Muscle layer of duodenum (tissue), 2 donors: ENCODE measurements at regions not wholly inside any gene's neighbourhood (a gene's known extent, or its start where the extent isn't known, plus 50 kb on each side); places are given as distances from the start of the nearest gene placed in this dataset.

ENCODE experiments used
- H3K27ac ChIP-seq: one replicate; pipeline ENCODE4 v1.7.0; 2013; ENCODE audit warnings: mild to moderate bottlenecking, low read length
- H3K27me3 ChIP-seq: one replicate; pipeline ENCODE4 v1.7.0; 2013; ENCODE audit warnings: low read depth, mild to moderate bottlenecking, control low read depth, low read length
- H3K36me3 ChIP-seq, 2 donors: one replicate each; pipeline ENCODE4 v1.7.0; 2013; ENCODE audit warnings: low read length in 2 of 2, control low read depth in 1 of 2, mild to moderate bottlenecking in 1 of 2; ENCODE audit not compliant: insufficient read depth in 2 of 2, control insufficient read depth in 1 of 2
- H3K4me1 ChIP-seq, 2 donors: one replicate each; pipeline ENCODE4 v1.7.0; 2013; ENCODE audit warnings: low read length in 2 of 2, mild to moderate bottlenecking in 2 of 2, control low read depth in 1 of 2, moderate library complexity in 1 of 2; ENCODE audit not compliant: insufficient read depth in 2 of 2, control insufficient read depth in 1 of 2
- H3K4me3 ChIP-seq, 2 donors: one replicate each; pipeline ENCODE4 v1.7.0; 2013; ENCODE audit warnings: low read length in 2 of 2, low read depth in 1 of 2, mild to moderate bottlenecking in 1 of 2
- H3K9me3 ChIP-seq, 2 donors: one replicate each; pipeline ENCODE4 v1.7.0; 2013; ENCODE audit warnings: low read length in 2 of 2, control low read depth in 1 of 2, mild to moderate bottlenecking in 1 of 2; ENCODE audit not compliant: control insufficient read depth in 1 of 2
- donor health status: healthy.

GRCh38 chr6:132068766-132069165 lies 117.6 kb upstream of the CCN2 start:
- H3K4me3 ChIP-seq = no peak overlapping the region
- H3K27me3 ChIP-seq = no peaks in the 10 kb centered on the region
- H3K36me3 ChIP-seq = no peaks in the 10 kb centered on the region
- H3K27ac ChIP-seq = no peak overlapping the region
- peaks cover 0 to 3% of the 10 kb centered on the region in 2 donors for H3K4me1 ChIP-seq
- H3K9me3 ChIP-seq = no peaks in the 10 kb centered on the region

- H3K36me3 ChIP-seq = no peaks in the 10 kb centered on the region
- H3K27me3 ChIP-seq = no peaks in the 10 kb centered on the region
- H3K27ac ChIP-seq = no peak overlapping the region
- peaks cover 4 to 8% of the 10 kb centered on the region in 2 donors for H3K4me1 ChIP-seq
- no peak overlapping the region for H3K4me3 ChIP-seq
- H3K9me3 ChIP-seq = no peaks in the 10 kb centered on the region
These were observed 116.1 kb upstream of the CCN2 start for GRCh38 chr6:132067286-132067685.

DNA sequence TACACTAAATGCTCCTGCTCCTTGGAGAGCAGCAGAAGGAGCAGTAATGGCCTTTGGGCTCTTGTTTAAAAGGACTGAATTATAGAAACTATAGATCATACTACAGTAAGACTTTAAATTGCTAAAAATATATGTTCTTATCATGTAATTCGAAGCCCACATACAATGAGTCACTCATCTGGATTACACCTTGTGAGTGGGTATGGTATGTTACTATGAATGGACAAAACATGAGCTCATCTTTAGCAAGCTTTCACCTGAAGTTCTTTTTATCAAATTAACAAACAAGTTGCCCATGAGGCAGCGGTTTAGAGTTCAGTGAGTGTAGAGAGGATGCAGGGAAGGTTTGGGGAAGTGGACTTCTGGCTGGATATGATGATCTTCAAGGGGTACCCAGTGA lies 114.4 kb upstream of the CCN2 start:
- no peaks in the 10 kb centered on the region for H3K9me3 ChIP-seq
- no peaks in the 10 kb centered on the region for H3K27me3 ChIP-seq
- H3K36me3 ChIP-seq = no peaks in the 10 kb centered on the region
- no peak overlapping the region for H3K27ac ChIP-seq
- peaks cover 4 to 8% of the 10 kb centered on the region in 2 donors for H3K4me1 ChIP-seq
- no peak overlapping the region for H3K4me3 ChIP-seq

DNA sequence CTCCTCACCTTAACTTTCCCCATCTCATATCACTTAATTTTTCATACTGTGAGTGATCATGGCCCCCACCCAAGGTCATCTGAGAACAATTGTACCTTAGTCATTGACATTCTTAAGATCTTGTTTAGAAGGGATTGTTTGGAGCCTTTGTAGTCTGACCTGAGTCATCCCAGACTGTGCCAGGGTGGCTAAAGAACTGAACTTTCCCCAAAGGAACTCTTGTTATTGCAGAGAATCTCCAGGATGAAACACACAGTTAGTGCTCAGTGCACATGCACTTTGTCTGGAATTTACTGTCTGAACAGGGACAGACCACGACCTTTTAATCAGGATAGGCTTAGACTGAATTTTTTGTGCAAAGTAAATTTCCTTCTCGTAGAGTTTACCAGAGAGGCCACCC lies 112.6 kb upstream of the CCN2 start:
- Histone ChIP-seq H3K9me3 (no peaks in the 10 kb centered on the region), H3K27ac (no peak overlapping the region), H3K4me1 (peaks cover 4 to 8% of the 10 kb centered on the region in 2 donors), H3K36me3 (no peaks in the 10 kb centered on the region), H3K4me3 (no peak overlapping the region), H3K27me3 (no peaks in the 10 kb centered on the region)

- Histone ChIP-seq H3K4me1 (peaks cover 4 to 8% of the 10 kb centered on the region in 2 donors), H3K27ac (no peak overlapping the region), H3K27me3 (no peaks in the 10 kb centered on the region), H3K4me3 (no peak overlapping the region), H3K9me3 (no peaks in the 10 kb centered on the region), H3K36me3 (no peaks in the 10 kb centered on the region)
These were observed 112.0 kb upstream of the CCN2 start for GRCh38 chr6:132063204-132063603.

GRCh38 chr6:132062626-132063025 lies 111.5 kb upstream of the CCN2 start:
- no peak overlapping the region for H3K4me3 ChIP-seq
- no peaks in the 10 kb centered on the region for H3K36me3 ChIP-seq
- peaks cover 4 to 8% of the 10 kb centered on the region in 2 donors for H3K4me1 ChIP-seq
- H3K27me3 ChIP-seq = no peaks in the 10 kb centered on the region
- no peak overlapping the region for H3K27ac ChIP-seq
- no peaks in the 10 kb centered on the region for H3K9me3 ChIP-seq

DNA sequence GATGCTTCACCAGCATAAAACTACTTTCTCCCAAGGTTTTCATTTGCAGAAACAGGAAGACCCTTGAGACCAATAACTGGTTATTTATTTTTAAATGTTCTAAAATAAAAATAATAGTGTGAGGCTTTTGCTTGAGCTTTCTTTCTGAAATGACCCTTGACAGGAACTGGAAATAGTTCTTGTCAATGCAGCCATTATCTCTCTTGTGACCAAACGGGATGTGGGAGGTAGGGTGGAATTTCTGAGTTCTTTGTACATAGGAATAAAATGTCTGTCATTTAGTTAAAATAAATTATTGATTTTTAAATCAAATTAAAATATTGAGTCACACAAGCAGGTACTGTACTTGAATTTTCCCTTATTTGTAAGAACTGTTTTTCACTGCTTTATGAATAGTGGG lies 110.2 kb upstream of the CCN2 start:
- Histone ChIP-seq H3K9me3 (no peaks in the 10 kb centered on the region), H3K36me3 (no peaks in the 10 kb centered on the region), H3K4me3 (no peak overlapping the region), H3K27ac (no peak overlapping the region), H3K4me1 (peaks cover 4 to 8% of the 10 kb centered on the region in 2 donors), H3K27me3 (no peaks in the 10 kb centered on the region)

DNA sequence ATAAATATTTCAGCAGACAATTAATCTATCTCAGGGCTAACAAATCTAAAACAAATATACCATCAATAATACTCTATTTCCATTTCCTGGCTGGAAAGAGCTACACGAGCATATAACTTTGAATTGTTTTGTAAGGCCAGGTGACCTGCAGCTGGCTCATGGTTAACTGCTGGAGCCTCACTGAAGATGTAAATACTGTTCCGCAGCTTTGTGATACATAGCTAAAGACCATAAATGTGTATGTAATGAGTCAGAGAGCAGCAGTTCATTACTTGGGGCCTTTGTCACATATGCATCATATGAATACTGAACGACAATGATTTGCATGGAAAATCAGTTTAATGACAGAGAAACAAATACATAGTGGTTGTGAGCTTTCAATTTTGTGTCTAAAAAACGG lies 109.4 kb upstream of the CCN2 start:
- peaks cover 4 to 8% of the 10 kb centered on the region in 2 donors for H3K4me1 ChIP-seq
- H3K27me3 ChIP-seq = no peaks in the 10 kb centered on the region
- H3K4me3 ChIP-seq = no peak overlapping the region
- no peaks in the 10 kb centered on the region for H3K36me3 ChIP-seq
- no peak overlapping the region for H3K27ac ChIP-seq
- no peaks in the 10 kb centered on the region for H3K9me3 ChIP-seq

DNA sequence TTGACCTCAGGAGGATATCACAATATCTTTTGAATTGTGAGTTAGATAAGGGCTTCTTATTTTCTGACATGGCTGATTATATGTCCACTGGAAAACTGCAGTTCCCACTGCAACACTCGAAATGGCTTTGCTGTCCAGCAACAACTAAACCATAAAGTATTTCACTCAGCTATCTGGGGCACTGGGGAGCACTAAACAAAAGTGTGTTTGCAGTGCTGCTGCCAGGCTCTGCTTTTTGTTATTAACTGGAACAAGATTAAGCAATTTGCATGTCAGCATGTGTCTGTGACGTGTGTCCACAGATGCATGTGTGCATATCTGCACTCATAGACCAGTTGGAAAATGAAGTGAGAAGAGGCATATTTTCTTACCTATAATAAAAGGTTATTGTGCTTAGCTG lies 107.8 kb upstream of the CCN2 start:
- no peaks in the 10 kb centered on the region for H3K36me3 ChIP-seq
- H3K27ac ChIP-seq = no peak overlapping the region
- H3K27me3 ChIP-seq = no peaks in the 10 kb centered on the region
- no peaks in the 10 kb centered on the region for H3K9me3 ChIP-seq
- peaks cover 4 to 7% of the 10 kb centered on the region in 2 donors for H3K4me1 ChIP-seq
- no peak overlapping the region for H3K4me3 ChIP-seq

GRCh38 chr6:132054525-132054924 lies 103.4 kb upstream of the CCN2 start:
- Histone ChIP-seq H3K4me1 (no peaks in the 10 kb centered on the region), H3K27me3 (no peaks in the 10 kb centered on the region), H3K4me3 (no peak overlapping the region), H3K9me3 (no peaks in the 10 kb centered on the region), H3K27ac (no peak overlapping the region), H3K36me3 (no peaks in the 10 kb centered on the region)

- Histone ChIP-seq H3K9me3 (no peaks in the 10 kb centered on the region), H3K27ac (no peak overlapping the region), H3K27me3 (no peaks in the 10 kb centered on the region), H3K36me3 (no peaks in the 10 kb centered on the region), H3K4me1 (no peaks in the 10 kb centered on the region), H3K4me3 (no peak overlapping the region)
These were observed 102.3 kb upstream of the CCN2 start for GRCh38 chr6:132053511-132053910.

- Histone ChIP-seq H3K27me3 (no peaks in the 10 kb centered on the region), H3K27ac (no peak overlapping the region), H3K36me3 (no peaks in the 10 kb centered on the region), H3K4me1 (no peaks in the 10 kb centered on the region), H3K9me3 (no peaks in the 10 kb centered on the region), H3K4me3 (no peak overlapping the region)
These were observed 100.9 kb upstream of the CCN2 start for GRCh38 chr6:132052096-132052495.
